ENCODE measurements at regions not wholly inside any gene's neighbourhood (a gene's known extent, or its start where the extent isn't known, plus 50 kb on each side); places are given as distances from the start of the nearest gene placed in this dataset.

- Histone ChIP-seq H3K4me1 (no peaks in the 10 kb centered on the region), H3K36me3 (no peaks in the 10 kb centered on the region), H3K4me3 (no peak overlapping the region), H3K9me3 (no peaks in the 10 kb centered on the region), H3K27me3 (no peaks in the 10 kb centered on the region), H3K27ac (no peak overlapping the region)
- no peak for DNase-seq (ENCODE audit: extremely low spot score in 2 of 2)
- TF ChIP-seq POLR2A (IDR thresholded peaks at IDR 0.05) = no peak
- TF ChIP-seq CTCF (IDR thresholded peaks at IDR 0.05) = no peak
- no peak for TF ChIP-seq POLR2AphosphoS5 (IDR thresholded peaks at IDR 0.05; ENCODE audit: insufficient read depth in 1 of 2, low read depth in 1 of 2)
- intact Hi-C loops (cut with DNase I) = no loop called here
Measured at GRCh38 chr5:145362266-145362665, 472.9 kb downstream of the PRELID2 start.

DNA sequence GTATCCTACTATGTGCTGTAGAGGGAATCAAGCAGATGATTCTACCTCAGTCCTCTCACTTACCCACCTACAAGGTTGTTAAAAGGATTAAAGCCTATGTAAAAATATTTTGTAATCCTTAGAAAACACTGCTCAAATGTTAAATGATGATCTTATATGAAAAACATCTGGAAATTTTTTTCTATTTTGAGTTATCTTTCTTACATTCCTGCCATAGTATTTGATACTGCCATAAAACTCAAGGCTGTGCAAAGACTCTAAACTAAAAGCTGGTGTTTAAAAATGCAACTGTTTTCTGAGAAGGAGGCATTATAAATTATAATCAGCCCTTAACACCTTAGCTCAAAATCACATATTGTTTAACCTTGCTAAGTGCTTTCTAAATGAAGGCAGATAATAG is 474.2 kb downstream of the PRELID2 start:
- H3K9me3 ChIP-seq = no peaks in the 10 kb centered on the region
- no peak overlapping the region for H3K4me3 ChIP-seq
- H3K27me3 ChIP-seq = no peaks in the 10 kb centered on the region
- TF ChIP-seq POLR2A (IDR thresholded peaks at IDR 0.05) (no peak), POLR2AphosphoS5 (IDR thresholded peaks at IDR 0.05; ENCODE audit: insufficient read depth in 1 of 2, low read depth in 1 of 2) (no peak), CTCF (IDR thresholded peaks at IDR 0.05) (no peak)
- no peaks in the 10 kb centered on the region for H3K4me1 ChIP-seq
- H3K36me3 ChIP-seq = no peaks in the 10 kb centered on the region
- no peak overlapping the region for H3K27ac ChIP-seq
- DNase-seq (ENCODE audit: extremely low spot score in 2 of 2) = no peak
- intact Hi-C loops (cut with DNase I) = no loop called here

DNA sequence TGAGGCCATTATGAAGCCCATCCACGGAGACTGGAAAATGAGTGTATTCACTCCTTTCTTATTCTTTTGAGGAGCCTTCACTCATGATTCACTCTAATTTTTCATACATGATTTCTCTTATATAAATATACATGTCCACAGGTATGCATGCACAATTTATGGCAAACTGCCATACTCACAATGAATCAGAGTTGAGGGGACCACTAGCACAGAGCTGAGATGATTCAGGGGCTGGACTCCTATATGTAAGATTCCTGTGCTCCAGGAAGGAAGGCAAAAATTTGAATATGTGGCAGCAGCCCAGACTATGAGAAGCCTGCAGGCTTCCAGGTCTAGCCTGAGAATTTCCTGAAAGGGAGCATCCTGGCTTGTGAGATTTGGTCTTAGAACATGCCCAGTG is 484.6 kb downstream of the PRELID2 start:
- intact Hi-C loops (cut with DNase I) = no loop called here
- no peak for TF ChIP-seq POLR2A (IDR thresholded peaks at IDR 0.05)
- no peak for TF ChIP-seq POLR2AphosphoS5 (IDR thresholded peaks at IDR 0.05; ENCODE audit: insufficient read depth in 1 of 2, low read depth in 1 of 2)
- TF ChIP-seq CTCF (IDR thresholded peaks at IDR 0.05) = no peak
- no peaks in the 10 kb centered on the region for H3K27me3 ChIP-seq

GRCh38 chr5:145347026-145347616 is 488.0 kb downstream of the PRELID2 start:
- no peak overlapping the region for H3K27ac ChIP-seq
- H3K27me3 ChIP-seq = no peaks in the 10 kb centered on the region
- no peak overlapping the region for H3K4me3 ChIP-seq
- no peaks in the 10 kb centered on the region for H3K9me3 ChIP-seq
- no peak for DNase-seq (ENCODE audit: extremely low spot score in 2 of 2)
- no peaks in the 10 kb centered on the region for H3K4me1 ChIP-seq
- H3K36me3 ChIP-seq = no peaks in the 10 kb centered on the region
- TF ChIP-seq CTCF (IDR thresholded peaks at IDR 0.05) (no peak), POLR2AphosphoS5 (IDR thresholded peaks at IDR 0.05; ENCODE audit: insufficient read depth in 1 of 2, low read depth in 1 of 2) (no peak), POLR2A (IDR thresholded peaks at IDR 0.05) (no peak)
- intact Hi-C loops (cut with DNase I) = no loop called here

More for the DNA sequence above, 484.6 kb downstream of the PRELID2 start:
- H3K36me3 ChIP-seq = no peaks in the 10 kb centered on the region
- no peaks in the 10 kb centered on the region for H3K4me1 ChIP-seq
- H3K4me3 ChIP-seq = no peak overlapping the region
- H3K27ac ChIP-seq = no peak overlapping the region
- DNase-seq (ENCODE audit: extremely low spot score in 2 of 2) = no peak
- H3K9me3 ChIP-seq = no peaks in the 10 kb centered on the region

GRCh38 chr5:145345511-145346287 is 489.4 kb downstream of the PRELID2 start:
- no peaks in the 10 kb centered on the region for H3K36me3 ChIP-seq
- TF ChIP-seq POLR2AphosphoS5 (IDR thresholded peaks at IDR 0.05; ENCODE audit: insufficient read depth in 1 of 2, low read depth in 1 of 2) (no peak), POLR2A (IDR thresholded peaks at IDR 0.05) (no peak), CTCF (IDR thresholded peaks at IDR 0.05) (no peak)
- no peaks in the 10 kb centered on the region for H3K27me3 ChIP-seq
- H3K4me1 ChIP-seq = no peaks in the 10 kb centered on the region
- H3K4me3 ChIP-seq = no peak overlapping the region
- intact Hi-C loops (cut with DNase I) = no loop called here
- H3K27ac ChIP-seq = no peak overlapping the region
- no peaks in the 10 kb centered on the region for H3K9me3 ChIP-seq
- DNase-seq (ENCODE audit: extremely low spot score in 2 of 2) = no peak

Measured in vagina (tissue), 2 donors.